GM18907 (cell line): ENCODE measurements at regions not wholly inside any gene's neighbourhood (a gene's known extent, or its start where the extent isn't known, plus 50 kb on each side); places are given as distances from the start of the nearest gene placed in this dataset.

ENCODE experiments used
- ATAC-seq: cut with Tn5 transposase; IDR thresholded peaks from one replicate; pipeline ENCODE4 v1.9.1; 2021; ENCODE audit warnings: mild to moderate bottlenecking, moderate library complexity; ENCODE audit not compliant: unreplicated experiment

DNA sequence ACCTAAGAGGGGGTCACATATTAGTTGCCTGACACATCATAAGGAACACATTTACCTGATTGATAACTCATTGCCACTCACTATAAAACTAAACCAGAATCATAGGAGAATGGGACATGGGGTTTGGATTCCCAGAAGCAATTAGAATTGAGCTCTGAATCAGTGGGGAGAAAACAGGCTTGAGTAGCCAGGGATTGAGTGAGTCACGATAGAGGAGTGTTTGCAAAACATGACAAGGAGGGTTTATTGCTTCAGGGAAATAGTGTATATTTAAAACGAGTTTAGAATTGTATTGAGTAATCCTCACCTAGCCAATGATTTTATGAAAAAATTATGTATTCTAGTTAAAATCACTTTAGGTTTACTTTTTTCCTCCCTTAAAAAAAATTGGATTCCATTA lies 101.1 kb upstream of the THRB start:
- ATAC-seq: no peak

DNA sequence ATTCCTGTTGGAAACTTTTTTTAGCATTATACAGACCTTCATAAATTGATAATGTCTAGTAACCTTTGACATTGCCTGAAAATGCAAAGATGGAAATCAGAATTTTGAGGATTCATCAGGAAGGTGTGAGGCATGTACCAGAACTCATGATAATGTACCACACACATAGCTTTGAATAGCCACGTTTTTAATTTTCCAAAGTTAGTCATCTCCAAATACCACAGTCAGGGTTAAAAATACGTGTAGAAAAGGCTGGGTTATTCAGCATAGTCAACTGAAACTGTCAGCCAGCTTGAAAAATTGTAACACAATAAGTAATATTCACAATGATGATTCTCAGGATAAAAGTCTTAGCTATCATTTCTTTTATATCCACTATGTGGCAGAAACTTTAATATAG lies 102.0 kb upstream of the THRB start:
- ATAC-seq: no peak

- no peak for ATAC-seq
These were observed 104.2 kb upstream of the THRB start for GRCh38 chr3:24598695-24599470.

DNA sequence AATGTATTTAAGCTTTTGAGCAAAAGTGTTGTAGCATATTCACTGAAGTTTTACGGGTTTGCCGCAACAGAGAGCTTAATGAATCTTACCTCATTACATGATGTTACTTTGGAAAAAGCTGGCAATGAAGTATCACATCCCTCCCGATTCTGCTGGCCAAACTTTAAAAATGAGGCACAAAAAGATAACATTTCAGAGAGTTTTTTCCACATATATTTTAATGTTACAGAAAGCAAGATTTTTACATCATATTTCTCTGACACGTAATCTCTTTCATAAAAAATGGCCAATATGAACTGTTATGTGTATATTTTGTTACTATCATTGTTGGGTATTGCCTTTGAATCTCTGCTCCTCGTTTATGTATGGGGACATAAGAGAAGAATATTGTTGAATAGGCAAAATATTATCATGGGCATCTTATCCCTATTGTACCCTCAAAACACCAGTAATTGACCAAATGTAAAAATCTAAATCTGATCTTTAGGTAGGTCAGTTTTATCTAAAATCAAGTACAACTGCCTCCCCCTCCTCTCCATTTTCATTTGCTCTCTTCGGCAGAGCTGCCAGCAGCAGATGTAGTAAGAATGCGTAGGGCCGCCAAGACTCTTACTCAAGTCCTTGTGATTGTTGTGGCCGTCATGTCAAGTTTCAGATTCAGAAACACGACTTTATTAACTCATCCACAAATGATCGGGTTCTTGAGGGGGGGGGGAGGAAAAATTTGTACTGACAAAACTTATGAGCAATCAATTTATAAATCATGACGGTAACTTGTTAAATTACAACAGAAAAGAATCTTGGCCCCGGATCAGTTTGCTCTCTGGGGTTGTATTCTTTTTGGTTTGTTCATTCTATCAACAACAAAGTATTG lies 106.7 kb upstream of the THRB start:
- no peak for ATAC-seq

DNA sequence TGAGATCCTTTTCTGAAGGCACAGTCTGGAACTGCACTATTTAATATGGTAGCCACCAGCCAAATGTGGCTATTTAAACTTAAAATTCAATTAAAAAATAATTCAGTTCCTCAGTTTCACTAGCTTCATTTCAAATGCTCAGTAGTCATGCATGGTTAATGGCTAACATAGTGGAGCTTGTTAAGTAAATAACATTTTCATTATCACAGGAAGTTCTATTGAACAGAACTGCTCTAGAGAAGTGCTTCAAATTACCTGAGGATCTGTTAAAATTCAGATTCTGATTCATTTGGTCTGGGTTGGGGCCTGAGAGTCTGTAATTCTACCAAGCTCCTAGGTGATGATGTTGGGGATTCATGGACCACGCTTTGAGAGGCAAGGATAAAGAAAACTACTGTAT lies 109.6 kb upstream of the THRB start:
- ATAC-seq: no peak

DNA sequence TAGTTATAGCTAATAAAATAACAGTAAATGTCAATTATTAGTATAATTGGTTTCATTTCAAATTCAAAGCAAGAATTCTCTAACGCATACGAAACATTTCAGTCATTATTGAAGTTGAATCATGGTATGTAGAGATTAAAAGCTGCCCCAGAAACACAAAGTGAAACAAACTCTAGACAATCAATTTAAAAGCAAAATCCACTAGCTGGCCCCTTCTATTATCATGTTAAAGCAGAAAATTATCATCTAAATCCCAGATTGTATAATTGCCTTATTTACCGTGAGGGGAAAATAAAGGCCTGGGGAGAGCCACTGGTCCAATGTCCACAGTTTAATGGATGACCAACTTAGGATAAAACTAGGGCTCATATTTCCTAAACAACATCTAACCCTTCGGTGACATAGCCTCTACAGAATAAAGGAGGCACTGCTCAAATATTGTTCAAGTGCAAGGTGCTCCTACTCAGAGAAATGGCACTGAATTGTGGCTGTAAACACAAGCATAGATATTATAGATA lies 110.9 kb upstream of the THRB start:
- ATAC-seq: no peak

DNA sequence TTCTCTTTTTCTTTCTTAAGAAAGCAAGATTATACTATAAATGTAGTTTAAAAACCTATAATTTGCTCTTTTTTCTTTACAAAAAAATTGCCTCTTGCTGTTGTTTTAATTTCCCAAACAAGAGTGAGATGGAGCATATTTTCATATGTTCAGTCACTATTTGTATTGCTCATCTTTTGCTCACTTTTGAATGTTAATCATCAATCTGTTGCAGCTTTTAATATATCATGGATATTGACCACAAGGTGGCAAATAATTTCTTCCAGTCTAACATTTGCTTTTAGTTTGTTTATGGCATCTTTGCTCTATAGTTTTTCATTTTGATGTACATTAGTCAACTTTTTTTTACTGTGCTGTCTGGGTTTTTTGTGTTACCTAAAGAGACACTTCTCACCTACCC lies 112.6 kb upstream of the THRB start:
- no peak for ATAC-seq

DNA sequence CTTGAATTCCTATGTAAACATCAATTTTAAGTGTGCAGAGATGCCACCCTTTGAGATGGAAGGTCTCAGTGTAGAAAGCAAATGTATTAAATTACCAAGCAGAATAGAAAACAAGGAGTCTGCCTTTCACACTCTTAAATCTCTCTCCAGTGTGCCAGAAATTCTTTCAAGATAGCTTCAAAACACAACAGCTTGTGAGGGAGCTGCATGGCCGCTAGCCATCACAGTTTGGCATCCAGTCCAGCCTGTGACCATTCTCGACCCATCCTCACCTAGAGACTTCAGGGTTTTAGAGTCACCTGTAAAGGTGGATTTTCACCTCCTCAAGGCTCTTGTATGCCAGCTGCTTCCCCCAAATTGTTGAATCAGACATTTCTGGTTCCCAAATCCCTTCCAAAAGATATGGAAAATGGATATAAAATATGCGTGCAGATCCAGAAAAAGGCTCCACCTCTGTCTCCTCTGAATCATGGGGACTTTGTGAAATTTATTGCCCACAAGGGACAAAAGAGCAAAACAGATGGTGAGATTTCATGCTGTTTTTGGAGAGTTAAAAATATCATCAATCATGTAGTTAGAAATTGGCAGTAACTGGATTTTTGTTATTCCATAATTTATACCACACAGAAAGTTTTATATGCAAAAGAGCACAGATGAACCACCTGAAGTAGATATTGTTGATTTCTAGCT lies 114.2 kb upstream of the THRB start:
- ATAC-seq: no peak

DNA sequence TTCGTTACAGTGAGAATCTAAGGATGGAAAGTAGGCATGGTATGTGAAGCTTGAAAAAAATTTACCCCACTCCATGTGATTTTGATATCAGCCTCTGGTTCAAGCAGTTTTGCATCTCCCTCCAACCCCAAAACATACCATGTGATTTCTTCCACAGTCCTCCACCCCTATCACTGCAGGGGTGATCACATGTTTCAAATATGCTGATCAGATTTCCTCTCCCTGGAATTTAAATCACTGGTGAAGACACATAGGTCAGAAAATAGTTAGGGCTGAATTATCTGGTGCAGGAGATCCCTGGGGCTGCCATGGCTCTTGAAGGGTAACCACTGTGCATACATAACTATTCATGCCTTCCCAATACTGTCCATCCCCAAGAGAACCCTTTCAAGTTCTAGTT lies 119.7 kb upstream of the THRB start:
- no peak for ATAC-seq

- no peak for ATAC-seq
These were observed 120.5 kb upstream of the THRB start for GRCh38 chr3:24615177-24615576.

- no peak for ATAC-seq
These were observed 121.6 kb upstream of the THRB start for GRCh38 chr3:24616110-24616829.

DNA sequence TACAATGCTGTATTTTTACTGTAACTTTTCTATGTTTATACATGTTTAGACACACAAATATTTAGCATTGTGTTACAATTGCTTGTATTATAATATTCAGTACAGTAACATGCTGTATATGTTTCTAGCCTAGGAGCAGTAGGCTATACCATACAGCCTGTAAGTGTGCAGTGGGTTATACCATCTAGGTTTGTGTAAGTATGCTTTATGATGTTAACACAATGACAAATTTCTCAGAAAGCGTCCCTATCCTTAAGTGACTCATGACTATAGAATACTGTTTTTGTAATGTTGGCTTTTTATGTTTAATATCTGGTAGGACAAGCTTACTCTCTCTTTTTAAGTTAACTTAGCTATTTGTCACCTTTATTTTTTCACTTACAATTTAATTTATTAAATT lies 127.5 kb upstream of the THRB start:
- no peak for ATAC-seq

GRCh38 chr3:24622696-24623225 lies 128.1 kb upstream of the THRB start:
- ATAC-seq: no peak

- no peak for ATAC-seq
These were observed 129.0 kb upstream of the THRB start for GRCh38 chr3:24623657-24624056.

DNA sequence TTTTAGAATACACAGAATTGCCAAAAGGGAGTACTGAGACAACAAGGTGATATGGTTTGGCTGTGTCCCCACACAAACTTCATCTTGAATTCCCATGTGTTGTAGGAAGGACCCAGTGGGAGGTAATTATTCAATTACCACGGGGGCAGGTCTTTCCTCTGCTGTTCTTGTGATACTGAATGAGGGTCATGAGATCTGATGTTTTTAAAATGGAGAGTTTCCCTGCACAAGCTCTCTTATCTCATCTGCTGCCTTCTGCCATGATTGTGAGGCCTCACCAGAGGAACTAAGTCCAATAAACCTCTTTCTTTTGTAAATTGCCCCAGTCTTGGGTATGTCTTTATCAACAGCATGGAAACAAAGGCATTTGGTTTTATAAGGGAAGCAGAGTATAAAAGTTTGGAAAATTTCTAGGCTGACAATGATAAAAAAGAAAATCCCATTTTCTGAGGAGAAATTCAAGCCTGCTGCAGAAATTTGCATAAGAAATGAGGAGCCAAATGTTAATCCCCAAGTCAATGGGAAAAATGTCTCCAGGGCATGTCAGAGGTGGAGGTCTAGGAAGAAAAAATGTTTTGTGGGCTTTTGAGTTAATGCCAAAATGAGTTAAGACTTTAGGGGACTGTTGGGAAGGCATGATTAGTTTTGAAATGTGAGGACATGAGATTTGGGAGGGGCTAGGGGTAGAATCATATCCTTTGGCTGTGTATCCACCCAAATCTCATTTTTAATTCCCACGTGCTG lies 130.5 kb upstream of the THRB start:
- ATAC-seq: no peak

GRCh38 chr3:24628523-24629258 lies 134.0 kb upstream of the THRB start:
- ATAC-seq: no peak

GRCh38 chr3:24631481-24631880 lies 136.8 kb upstream of the THRB start:
- ATAC-seq: no peak

DNA sequence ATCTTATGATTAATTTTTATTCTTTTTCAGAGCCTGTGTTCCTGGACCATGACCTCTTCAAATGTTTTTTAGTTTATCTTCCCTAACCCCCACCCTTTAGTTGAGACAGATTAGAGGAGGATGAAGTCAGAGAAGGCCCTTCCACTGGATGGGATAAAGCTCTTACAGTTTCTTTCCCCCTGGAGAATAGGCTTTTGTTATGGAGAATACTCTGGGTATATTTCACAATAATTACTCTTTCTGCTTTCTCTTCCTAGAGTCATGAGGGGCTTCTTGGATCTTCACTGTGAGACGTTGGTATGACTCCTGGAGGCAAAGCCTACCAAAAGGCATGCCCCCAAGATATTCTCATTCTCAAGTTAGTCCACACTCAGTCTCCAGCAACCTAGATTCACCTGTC lies 144.4 kb upstream of the THRB start:
- ATAC-seq: no peak
